Panc1 (cell line): ENCODE measurements at regions not wholly inside any gene's neighbourhood (a gene's known extent, or its start where the extent isn't known, plus 50 kb on each side); places are given as distances from the start of the nearest gene placed in this dataset.

Experiments
- ATAC-seq: fragments of 200-7000 bp; cut with Tn5 transposase; 2 replicates; pipeline ENCODE4 v1.9.1; 2020; ENCODE audit warnings: mild to moderate bottlenecking, moderate library complexity
- BruUV-seq: library from RNA; stranded (reverse); fragments of 400-500 nt; replicated peaks from 2 replicates; lab custom pipeline; 2021; lab: Mats Ljungman, UMichigan
- CTCF ChIA-PET: fragments of 300-600 bp; sonication (Branson Sonifier 250); formaldehyde crosslinking; loops from one replicate; lab custom pipeline; 2022; ENCODE audit warnings: antibody characterized with exemption; lab: Charles Lee
- POLR2A ChIA-PET: fragments of 300-600 bp; sonication (Branson Sonifier 250); formaldehyde crosslinking; loops from one replicate; lab custom pipeline; 2022; ENCODE audit warnings: antibody characterized with exemption; lab: Charles Lee
- DNase-seq: peaks from one replicate; pipeline ENCODE4 v3.0.0-alpha.2; 2010; ENCODE audit warnings: low read depth, low spot score
- H3K27ac ChIP-seq: 2 replicates; pipeline ENCODE4 v1.5.1; 2011; ENCODE audit warnings: mild to moderate bottlenecking, low read length, inconsistent platforms
- H3K27me3 ChIP-seq: fragments of 200-500 bp; sonication (Bioruptor generic); 2 replicates; pipeline ENCODE4 v1.6.0; 2014; ENCODE audit warnings: low read length, inconsistent platforms; ENCODE audit not compliant: control insufficient read depth, insufficient read depth
- H3K36me3 ChIP-seq: fragments of 200-500 bp; sonication (Bioruptor generic); 2 replicates; pipeline ENCODE4 v1.5.1; 2014; ENCODE audit warnings: inconsistent platforms, mild to moderate bottlenecking, low read length, moderate library complexity; ENCODE audit not compliant: control insufficient read depth, insufficient read depth
- H3K4me1 ChIP-seq: 2 replicates; pipeline ENCODE4 v1.5.1; 2011; ENCODE audit warnings: inconsistent platforms, mild to moderate bottlenecking, low read length, moderate library complexity; ENCODE audit not compliant: control insufficient read depth, insufficient read depth
- H3K4me3 ChIP-seq, 2 experiments: 2 replicates each; pipeline ENCODE4 v1.5.1; 2011 to 2012; ENCODE audit warnings: low read depth in 2 of 2, low read length in 2 of 2, mild to moderate bottlenecking in 2 of 2, inconsistent platforms in 1 of 2, moderate library complexity in 1 of 2
- H3K9me3 ChIP-seq: fragments of 200-500 bp; sonication (Bioruptor generic); 2 replicates; pipeline ENCODE4 v1.5.1; 2014; ENCODE audit warnings: low read depth, mild to moderate bottlenecking, inconsistent platforms, low read length, moderate library complexity; ENCODE audit not compliant: control insufficient read depth, insufficient read depth
- POLR2AphosphoS5 ChIP-seq: IDR thresholded peaks from 2 replicates; pipeline ENCODE4 v1.6.1; 2012; ENCODE audit warnings: mild to moderate bottlenecking, low read depth, low read length, moderate library complexity
- SIN3A ChIP-seq: IDR thresholded peaks from 2 replicates; pipeline ENCODE4 v1.6.1; 2012; ENCODE audit warnings: low read depth, mild to moderate bottlenecking, low read length, moderate library complexity, borderline replicate concordance; ENCODE audit not compliant: insufficient read depth
- TCF7L2 ChIP-seq: IDR thresholded peaks from 2 replicates; pipeline ENCODE4 v1.6.1; 2011; ENCODE audit warnings: mild to moderate bottlenecking, low read depth, low read length, inconsistent platforms
- in situ Hi-C: cut with HindIII; loops from 2 replicates; pipeline ENCODE4 v1.10.0; 2016; ENCODE audit warnings: low sequenced_read_pairs, low pct_unique_long_range_greater_than_20kb
- intact Hi-C: fragments of 100-400 bp; cut with micrococcal nuclease; formaldehyde crosslinking; loops from one replicate; pipeline ENCODE4 v1.10.0; 2022; ENCODE audit not compliant: unreplicated experiment
- TF ChIP-seq, protein P1 (sequence below), 2 experiments: IDR thresholded peaks; 2 replicates each; pipeline ENCODE4 v1.6.1; 2011 to 2012; ENCODE audit warnings: low read depth in 2 of 2, control low read depth in 1 of 2, low read length in 1 of 2, mild to moderate bottlenecking in 1 of 2, moderate library complexity in 1 of 2; ENCODE audit not compliant: insufficient read depth in 1 of 2
- TF ChIP-seq, protein P2 (sequence below): fragments of 450-650 bp; IDR thresholded peaks from 2 replicates; pipeline ENCODE4 v1.5.1; 2017; ENCODE audit warnings: mild to moderate bottlenecking

DNA sequence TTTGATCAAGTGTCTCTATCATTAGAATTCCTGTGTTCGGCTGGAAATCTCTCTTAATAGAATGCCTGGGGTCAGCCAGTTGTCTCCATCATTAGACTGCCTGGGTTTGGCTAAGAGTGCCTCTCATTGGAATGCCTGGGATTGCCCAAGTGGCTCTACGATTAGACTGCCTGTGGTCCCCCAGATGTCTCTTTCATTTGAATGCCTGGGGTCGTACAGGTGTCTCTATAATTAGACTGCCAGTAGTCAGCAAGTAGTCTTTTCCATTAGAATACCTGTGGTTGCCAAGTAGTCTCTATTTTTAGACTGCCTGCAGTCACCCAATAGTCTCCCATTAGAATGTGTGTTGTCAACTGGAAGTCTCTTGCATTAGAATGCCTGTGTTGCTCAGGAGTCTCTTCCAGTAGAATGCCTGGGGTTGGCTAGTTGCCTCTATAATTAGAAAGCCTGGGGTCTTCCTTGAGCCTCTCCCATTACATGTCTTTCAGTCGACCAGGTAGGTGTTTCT is 1523.2 kb downstream of the UQCRFS1 start:
- ChIA-PET POLR2A (no interaction called here), CTCF (no interaction called here)
- H3K9me3 ChIP-seq = peaks cover 4% of the 10 kb centered on the region; the same call in 1 of the 2 replicates
- no peaks in the 10 kb centered on the region for H3K36me3 ChIP-seq
- no peak for DNase-seq
- H3K4me3 ChIP-seq = no peak overlapping the region
- H3K27me3 ChIP-seq = no peaks in the 10 kb centered on the region
- BruUV-seq = no TSS peak
- no peak overlapping the region for H3K27ac ChIP-seq
- no peak for ATAC-seq
- intact Hi-C loops (no loop called here), in situ Hi-C loops (loop anchor here (10.0 kb wide), 1 partner anchor 235 kb away; no protein-coding TSS in a partner anchor)
- H3K4me1 ChIP-seq = no peaks in the 10 kb centered on the region
- TF ChIP-seq, protein P1, sequence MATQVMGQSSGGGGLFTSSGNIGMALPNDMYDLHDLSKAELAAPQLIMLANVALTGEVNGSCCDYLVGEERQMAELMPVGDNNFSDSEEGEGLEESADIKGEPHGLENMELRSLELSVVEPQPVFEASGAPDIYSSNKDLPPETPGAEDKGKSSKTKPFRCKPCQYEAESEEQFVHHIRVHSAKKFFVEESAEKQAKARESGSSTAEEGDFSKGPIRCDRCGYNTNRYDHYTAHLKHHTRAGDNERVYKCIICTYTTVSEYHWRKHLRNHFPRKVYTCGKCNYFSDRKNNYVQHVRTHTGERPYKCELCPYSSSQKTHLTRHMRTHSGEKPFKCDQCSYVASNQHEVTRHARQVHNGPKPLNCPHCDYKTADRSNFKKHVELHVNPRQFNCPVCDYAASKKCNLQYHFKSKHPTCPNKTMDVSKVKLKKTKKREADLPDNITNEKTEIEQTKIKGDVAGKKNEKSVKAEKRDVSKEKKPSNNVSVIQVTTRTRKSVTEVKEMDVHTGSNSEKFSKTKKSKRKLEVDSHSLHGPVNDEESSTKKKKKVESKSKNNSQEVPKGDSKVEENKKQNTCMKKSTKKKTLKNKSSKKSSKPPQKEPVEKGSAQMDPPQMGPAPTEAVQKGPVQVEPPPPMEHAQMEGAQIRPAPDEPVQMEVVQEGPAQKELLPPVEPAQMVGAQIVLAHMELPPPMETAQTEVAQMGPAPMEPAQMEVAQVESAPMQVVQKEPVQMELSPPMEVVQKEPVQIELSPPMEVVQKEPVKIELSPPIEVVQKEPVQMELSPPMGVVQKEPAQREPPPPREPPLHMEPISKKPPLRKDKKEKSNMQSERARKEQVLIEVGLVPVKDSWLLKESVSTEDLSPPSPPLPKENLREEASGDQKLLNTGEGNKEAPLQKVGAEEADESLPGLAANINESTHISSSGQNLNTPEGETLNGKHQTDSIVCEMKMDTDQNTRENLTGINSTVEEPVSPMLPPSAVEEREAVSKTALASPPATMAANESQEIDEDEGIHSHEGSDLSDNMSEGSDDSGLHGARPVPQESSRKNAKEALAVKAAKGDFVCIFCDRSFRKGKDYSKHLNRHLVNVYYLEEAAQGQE (IDR thresholded peaks at IDR 0.05; ENCODE audit: insufficient read depth in 1 of 2, low read depth in 2 of 2, low read length in 1 of 2) = no peak
- TF ChIP-seq, protein P2, sequence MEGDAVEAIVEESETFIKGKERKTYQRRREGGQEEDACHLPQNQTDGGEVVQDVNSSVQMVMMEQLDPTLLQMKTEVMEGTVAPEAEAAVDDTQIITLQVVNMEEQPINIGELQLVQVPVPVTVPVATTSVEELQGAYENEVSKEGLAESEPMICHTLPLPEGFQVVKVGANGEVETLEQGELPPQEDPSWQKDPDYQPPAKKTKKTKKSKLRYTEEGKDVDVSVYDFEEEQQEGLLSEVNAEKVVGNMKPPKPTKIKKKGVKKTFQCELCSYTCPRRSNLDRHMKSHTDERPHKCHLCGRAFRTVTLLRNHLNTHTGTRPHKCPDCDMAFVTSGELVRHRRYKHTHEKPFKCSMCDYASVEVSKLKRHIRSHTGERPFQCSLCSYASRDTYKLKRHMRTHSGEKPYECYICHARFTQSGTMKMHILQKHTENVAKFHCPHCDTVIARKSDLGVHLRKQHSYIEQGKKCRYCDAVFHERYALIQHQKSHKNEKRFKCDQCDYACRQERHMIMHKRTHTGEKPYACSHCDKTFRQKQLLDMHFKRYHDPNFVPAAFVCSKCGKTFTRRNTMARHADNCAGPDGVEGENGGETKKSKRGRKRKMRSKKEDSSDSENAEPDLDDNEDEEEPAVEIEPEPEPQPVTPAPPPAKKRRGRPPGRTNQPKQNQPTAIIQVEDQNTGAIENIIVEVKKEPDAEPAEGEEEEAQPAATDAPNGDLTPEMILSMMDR = no peak
- no peak for TF ChIP-seq SIN3A
- TF ChIP-seq TCF7L2 = no peak
- no peak for TF ChIP-seq POLR2AphosphoS5

DNA sequence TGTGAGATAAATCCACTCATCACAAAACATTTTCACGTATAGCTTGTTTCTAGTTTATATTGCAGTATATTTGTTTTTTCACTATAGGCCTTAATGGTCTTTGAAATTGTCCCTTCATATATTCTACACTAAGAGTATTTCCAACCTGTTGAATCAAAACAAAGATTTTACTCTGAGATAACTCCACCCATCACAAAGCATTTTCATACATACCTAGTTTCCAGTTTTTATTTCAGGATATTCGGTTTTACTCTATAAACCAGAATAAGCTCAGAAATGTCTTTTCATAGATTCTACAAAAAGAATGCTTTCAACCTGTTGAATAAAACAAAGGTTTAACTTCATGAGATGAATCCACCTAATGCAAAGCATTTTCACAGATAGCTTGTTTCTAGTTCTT is 1528.7 kb downstream of the UQCRFS1 start:
- ChIA-PET POLR2A (no interaction called here), CTCF (no interaction called here)
- no peaks in the 10 kb centered on the region for H3K4me1 ChIP-seq
- DNase-seq (no peak), ATAC-seq (no peak)
- H3K27me3 ChIP-seq = no peaks in the 10 kb centered on the region
- TF ChIP-seq, protein P1 (IDR thresholded peaks at IDR 0.05; ENCODE audit: insufficient read depth in 1 of 2, low read depth in 2 of 2, low read length in 1 of 2) = no peak
- TF ChIP-seq SIN3A = no peak
- TF ChIP-seq, protein P2 = no peak
- TF ChIP-seq POLR2AphosphoS5 = no peak
- TF ChIP-seq TCF7L2 = no peak
- intact Hi-C loops (no loop called here), in situ Hi-C loops (loop anchor here (10.0 kb wide), 1 partner anchor 229 kb away; no protein-coding TSS in a partner anchor)
- no peak overlapping the region for H3K4me3 ChIP-seq
- H3K36me3 ChIP-seq = no peaks in the 10 kb centered on the region
- no TSS peak for BruUV-seq
- H3K9me3 ChIP-seq = peaks cover 4% of the 10 kb centered on the region; the same call in 1 of the 2 replicates
- H3K27ac ChIP-seq = no peak overlapping the region
